ENCODE measurements at regions not wholly inside any gene's neighbourhood (a gene's known extent, or its start where the extent isn't known, plus 50 kb on each side); places are given as distances from the start of the nearest gene placed in this dataset.
A peak's percentile ranks its signal among the peaks of the same experiment; 100 is the strongest.
"Not testable (repeated sequence)": the region's sequence is repeated elsewhere in the genome, so short reads cannot be mapped to it uniquely, and the experiment has no call there.

GRCh38 chr4:9532134-9532862 lies 88.1 kb downstream of the DEFB131A start:
- H2BK12ac ChIP-seq (ENCODE audit: low read depth, low read length); H3K9me3 ChIP-seq (ENCODE audit: insufficient read depth in 2 of 2, low read depth in 1 of 2, low read length in 1 of 2); H3K27ac ChIP-seq (ENCODE audit: low read depth, low read length); H3K56ac ChIP-seq (replicated peaks; ENCODE audit: insufficient read length, low read depth, low read length); H3K27me3 ChIP-seq (replicated peaks in 1 of 4; ENCODE audit: control insufficient read depth in 3 of 4, extremely low read depth in 1 of 4, insufficient read depth in 3 of 4, low read length in 3 of 4); H4K20me1 ChIP-seq (replicated peaks in 1 of 2; ENCODE audit: control insufficient read depth in 1 of 2, insufficient read depth in 2 of 2, low read length in 2 of 2); H2AK5ac ChIP-seq (ENCODE audit: low read depth, low read length); H2BK20ac ChIP-seq (ENCODE audit: low read length); H2AFZ ChIP-seq (ENCODE audit: low read length); H3K4ac ChIP-seq (replicated peaks; ENCODE audit: insufficient read length, low read depth, low read length); H3K36me3 ChIP-seq (ENCODE audit: control insufficient read depth in 2 of 4, insufficient read depth in 4 of 4, low read length in 3 of 4); H2BK120ac ChIP-seq (replicated peaks; ENCODE audit: low read depth, low read length); H3K14ac ChIP-seq (ENCODE audit: insufficient read length); H2BK5ac ChIP-seq (ENCODE audit: low read depth, low read length); H3K79me2 ChIP-seq (ENCODE audit: control insufficient read depth in 1 of 2, insufficient read depth in 2 of 2, low read length in 2 of 2); H3K23me2 ChIP-seq (ENCODE audit: low read depth, low read length); H3K23ac ChIP-seq (ENCODE audit: insufficient read length); H4K91ac ChIP-seq (replicated peaks; ENCODE audit: insufficient read length, low read length); H4K5ac ChIP-seq (ENCODE audit: insufficient read length, low read depth, low read length); H3K79me1 ChIP-seq (ENCODE audit: low read depth, low read length); POLR2A ChIA-PET (ENCODE audit: partially characterized antibody); FAIRE-seq: not testable (repeated sequence)
- CTCF ChIA-PET (ENCODE audit: partially characterized antibody): interaction anchor here (0.6 to 1.7 kb wide), 17 partner anchors 8 to 482 kb away, joined by 3 to 10 read pairs (median 3); no protein-coding TSS in a partner anchor
- Histone ChIP-seq H3K18ac (ENCODE audit: extremely low read depth, low read length) (peak overlapping the region; percentile 71), H3K4me2 (ENCODE audit: insufficient read depth in 1 of 2, low read depth in 2 of 2, low read length in 2 of 2) (peak overlapping the region; percentile 49 to 73), H3K4me1 (replicated peaks in 1 of 4; ENCODE audit: control insufficient read depth in 3 of 4, insufficient read depth in 4 of 4, low read length in 3 of 4) (peaks cover 0 to 13% (median 2%) of the 10 kb centered on the region in 4 experiments; a peak in 3 of 7 replicates), H4K8ac (ENCODE audit: extremely low read depth, insufficient read depth, low read length) (peak overlapping the region; percentile 68; the same call in 1 of the 2 replicates), H2BK15ac (ENCODE audit: low read length) (peak overlapping the region; percentile 81; the same call in 1 of the 2 replicates), H3K4me3 (ENCODE audit: extremely low read depth in 1 of 4, insufficient read depth in 2 of 4, low read depth in 3 of 4, low read length in 4 of 4) (peak overlapping the region; percentile 39 to 72 (median 50)), H3K9ac (replicated peaks in 1 of 4; ENCODE audit: extremely low read depth in 1 of 4, low read depth in 3 of 4, low read length in 3 of 4) (peak overlapping the region in 1 of 4 experiments; percentile 36; a peak in 2 of 7 replicates)
- DNase-seq (ENCODE audit: low read depth in 1 of 2, low spot score in 2 of 2): peak; percentile 69 to 94
- WGBS, 2 experiments (ENCODE audit: extremely low coverage in 1 of 2, insufficient coverage in 1 of 2, insufficient read length in 1 of 2, insufficient replicate concordance in 2 of 2, low coverage in 1 of 2, low lambda C conversion rate in 2 of 2, missing lambda C conversion rate in 1 of 2): 3% methylated on average over 14 of the region's 81 CpGs; no CpG with 5 or more reads in 1 of the 2 experiments
- TF ChIP-seq ASH2L (IDR thresholded peaks at IDR 0.05; ENCODE audit: low read length): peak; percentile 41
- TF ChIP-seq KDM4A (IDR thresholded peaks at IDR 0.05; ENCODE audit: low read depth, low read length, severe bottlenecking): peak; percentile 78
- 0 out of 2 replicates have a peak, but pooled peaks have one; percentile 25 for TF ChIP-seq PHF8 (conservative IDR thresholded peaks at IDR 0.05; ENCODE audit: low read depth, low read length)
- 0 out of 2 replicates have a peak, but pooled peaks have one; percentile 29 for TF ChIP-seq RBBP5 (IDR thresholded peaks at IDR 0.05; ENCODE audit: borderline replicate concordance, low read depth, low read length)
- TF ChIP-seq TAF1 (IDR thresholded peaks at IDR 0.05; ENCODE audit: low read depth, low read length): peak; percentile 55; the same call in 1 of the 2 replicates
- TF ChIP-seq GABPA (IDR thresholded peaks at IDR 0.05; ENCODE audit: borderline replicate concordance, insufficient read depth, low read length): 0 out of 2 replicates have a peak, but pooled peaks have one; percentile 27
- TF ChIP-seq TBP (IDR thresholded peaks at IDR 0.05; ENCODE audit: low read depth, low read length): peak; percentile 36; the same call in 1 of the 2 replicates
- peak; percentile 72 to 84 (median 76) for TF ChIP-seq CTCF (IDR thresholded peaks at IDR 0.05; ENCODE audit: control extremely low read depth in 1 of 3, insufficient read depth in 1 of 3, low read depth in 1 of 3, low read length in 3 of 3)
- TF ChIP-seq MAX (IDR thresholded peaks at IDR 0.05): 0 out of 2 replicates have a peak, but pooled peaks have one; percentile 28

Data from H1 (cell line).